ENCODE measurements at regions not wholly inside any gene's neighbourhood (a gene's known extent, or its start where the extent isn't known, plus 50 kb on each side); places are given as distances from the start of the nearest gene placed in this dataset.

GRCh38 chrX:88621278-88621677 lies 125.7 kb upstream of the CPXCR1 start:
- H3K4me1 Mint-ChIP-seq (ENCODE audit: unreplicated experiment) = no peaks in the 10 kb centered on the region
- no peak for DNase-seq (ENCODE audit: extremely low spot score, unreplicated experiment)
- H3K9me3 Mint-ChIP-seq (ENCODE audit: unreplicated experiment) = peaks cover 14% of the 10 kb centered on the region
- no peak for TF ChIP-seq CTCF (IDR thresholded peaks at IDR 0.05)
- no peak overlapping the region for H3K27ac Mint-ChIP-seq (ENCODE audit: unreplicated experiment)
- no peak overlapping the region for H3K4me3 Mint-ChIP-seq (ENCODE audit: unreplicated experiment)
- no peaks in the 10 kb centered on the region for H3K27me3 Mint-ChIP-seq (ENCODE audit: unreplicated experiment)
- H3K36me3 Mint-ChIP-seq (ENCODE audit: unreplicated experiment) = no peaks in the 10 kb centered on the region

DNA sequence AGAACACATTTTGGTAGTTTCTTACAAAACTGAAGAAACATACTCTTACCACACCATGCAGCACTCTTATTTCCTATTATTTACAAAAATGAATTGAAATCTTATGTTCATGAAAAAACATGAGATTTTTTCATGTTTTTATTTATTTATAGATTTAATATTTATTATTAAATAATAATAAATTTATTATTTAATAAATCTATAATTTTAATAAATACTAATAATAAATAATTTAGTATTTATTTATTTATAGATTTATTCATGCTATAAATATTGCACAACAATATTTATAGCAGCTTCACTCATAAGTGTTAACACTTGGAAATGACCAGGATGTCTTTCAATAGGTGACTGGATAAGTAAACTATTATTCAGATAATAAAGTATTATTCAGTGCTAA lies 91.6 kb upstream of the CPXCR1 start:
- no peak for TF ChIP-seq CTCF (IDR thresholded peaks at IDR 0.05)
- H3K4me3 Mint-ChIP-seq (ENCODE audit: unreplicated experiment) = no peak overlapping the region
- no peaks in the 10 kb centered on the region for H3K27me3 Mint-ChIP-seq (ENCODE audit: unreplicated experiment)
- H3K9me3 Mint-ChIP-seq (ENCODE audit: unreplicated experiment) = peaks cover 15% of the 10 kb centered on the region
- H3K4me1 Mint-ChIP-seq (ENCODE audit: unreplicated experiment) = no peaks in the 10 kb centered on the region
- H3K27ac Mint-ChIP-seq (ENCODE audit: unreplicated experiment) = no peak overlapping the region
- H3K36me3 Mint-ChIP-seq (ENCODE audit: unreplicated experiment) = no peaks in the 10 kb centered on the region
- no peak for DNase-seq (ENCODE audit: extremely low spot score, unreplicated experiment)

DNA sequence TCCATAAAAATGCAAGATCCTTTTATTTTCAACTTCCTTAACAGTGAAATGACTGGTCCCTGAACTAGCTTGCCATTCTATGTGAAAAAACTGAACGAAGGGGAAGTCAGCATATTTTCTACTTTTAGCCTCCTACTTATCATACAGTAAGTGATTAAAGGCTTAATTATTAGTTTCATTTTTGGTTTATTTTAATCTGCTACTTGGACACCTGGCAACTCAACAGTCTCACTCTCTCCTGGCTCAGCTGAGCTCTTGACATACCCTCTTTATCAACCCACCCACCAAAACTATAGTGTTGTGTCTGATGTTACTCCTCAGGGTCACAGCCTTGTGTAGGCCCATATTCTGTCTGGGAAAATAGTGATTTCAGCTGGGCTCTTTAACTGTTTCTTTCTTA lies 86.2 kb upstream of the CPXCR1 start:
- H3K27me3 Mint-ChIP-seq (ENCODE audit: unreplicated experiment) = no peaks in the 10 kb centered on the region
- TF ChIP-seq CTCF (IDR thresholded peaks at IDR 0.05) = no peak

DNA sequence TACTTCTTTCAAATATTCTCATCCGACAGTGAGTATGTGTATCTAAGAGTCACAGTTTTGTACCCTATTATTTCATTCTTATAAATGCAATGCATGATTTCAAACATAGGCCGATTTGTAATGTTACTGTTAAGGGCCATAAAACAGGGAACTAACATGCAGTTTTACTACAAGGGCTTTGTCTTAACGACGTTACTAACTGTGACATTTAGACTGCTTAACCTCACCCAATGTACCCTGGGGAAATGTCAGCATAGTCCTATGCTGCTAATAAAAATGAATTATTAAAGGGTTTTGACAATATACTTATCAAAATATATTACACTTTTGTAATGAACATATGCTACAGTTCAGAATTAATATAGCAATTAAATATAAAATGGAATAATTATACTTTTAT lies 74.8 kb upstream of the CPXCR1 start:
- no peak for TF ChIP-seq CTCF (IDR thresholded peaks at IDR 0.05)
- Mint-ChIP-seq H3K36me3 (ENCODE audit: unreplicated experiment) (no peaks in the 10 kb centered on the region), H3K4me1 (ENCODE audit: unreplicated experiment) (no peaks in the 10 kb centered on the region), H3K27me3 (ENCODE audit: unreplicated experiment) (no peaks in the 10 kb centered on the region), H3K9me3 (ENCODE audit: unreplicated experiment) (peaks cover 13% of the 10 kb centered on the region), H3K4me3 (ENCODE audit: unreplicated experiment) (no peak overlapping the region), H3K27ac (ENCODE audit: unreplicated experiment) (no peak overlapping the region)
- no peak for DNase-seq (ENCODE audit: extremely low spot score, unreplicated experiment)

More for the DNA sequence above, 86.2 kb upstream of the CPXCR1 start:
- Mint-ChIP-seq H3K4me1 (ENCODE audit: unreplicated experiment) (no peaks in the 10 kb centered on the region), H3K9me3 (ENCODE audit: unreplicated experiment) (peaks cover 15% of the 10 kb centered on the region), H3K27ac (ENCODE audit: unreplicated experiment) (no peak overlapping the region), H3K36me3 (ENCODE audit: unreplicated experiment) (no peaks in the 10 kb centered on the region), H3K4me3 (ENCODE audit: unreplicated experiment) (no peak overlapping the region)
- no peak for DNase-seq (ENCODE audit: extremely low spot score, unreplicated experiment)

All from osteocyte (in vitro differentiated cells).